ENCODE measurements at regions not wholly inside any gene's neighbourhood (a gene's known extent, or its start where the extent isn't known, plus 50 kb on each side); places are given as distances from the start of the nearest gene placed in this dataset.

DNA sequence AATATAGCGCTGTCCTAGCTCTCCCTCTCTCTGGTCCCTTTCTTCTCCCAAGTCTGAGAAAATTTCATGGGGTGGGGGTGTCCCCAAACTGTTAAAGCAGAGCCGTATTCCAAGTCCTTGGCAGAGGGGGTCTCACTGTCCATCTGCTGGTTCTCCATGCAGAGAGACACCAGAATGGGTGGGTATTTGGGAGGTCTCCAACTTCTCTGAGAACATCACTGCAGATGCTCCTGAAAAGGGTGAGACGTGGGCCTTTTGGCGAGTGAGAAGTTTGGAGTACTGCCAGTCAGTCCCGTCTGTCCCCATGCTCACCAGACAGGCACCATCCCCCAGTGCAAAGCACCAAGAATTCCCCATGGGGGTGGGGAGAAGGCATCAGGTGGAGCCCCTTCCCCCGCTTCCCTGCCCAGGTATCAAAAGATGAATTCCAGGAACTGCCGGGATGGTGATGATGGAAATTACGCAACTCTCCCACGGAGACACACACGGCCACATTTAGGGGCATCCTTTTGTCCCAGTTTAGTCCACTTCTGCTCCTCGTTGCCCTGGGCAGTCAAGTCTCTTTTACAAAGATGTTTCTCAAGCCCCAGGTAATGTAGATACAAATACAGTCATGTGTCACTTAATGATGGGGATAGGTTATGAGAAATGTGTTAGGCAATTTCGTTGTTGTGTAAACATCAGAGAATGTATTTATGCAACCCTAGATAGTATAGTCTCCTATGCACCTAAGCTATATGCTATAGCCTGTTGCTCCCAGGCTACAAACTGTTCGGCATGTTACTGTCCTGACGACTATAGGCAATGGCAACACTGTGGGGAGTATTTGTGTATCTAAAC, 73.4 kb upstream of the SRSF6 start:
- H3K4me2 ChIP-seq: no peak overlapping the region
- no peak overlapping the region for H2AFZ ChIP-seq
- H3K27me3 ChIP-seq (ENCODE audit: insufficient read depth): no peaks in the 10 kb centered on the region
- Mint-ChIP-seq H3K27ac (no peak overlapping the region), H3K36me3 (ENCODE audit: low read depth) (peaks cover 18% of the 10 kb centered on the region), H3K27me3 (ENCODE audit: insufficient read depth, low read depth, poor library complexity) (peaks cover 3% of the 10 kb centered on the region), H3K9me3 (peaks cover 94% of the 10 kb centered on the region), H3K4me1 (no peaks in the 10 kb centered on the region), H3K4me3 (no peak overlapping the region)
- H3K79me2 ChIP-seq (replicated peaks; ENCODE audit: insufficient read depth): no peaks in the 10 kb centered on the region
- no peaks in the 10 kb centered on the region for H3K4me1 ChIP-seq (ENCODE audit: insufficient read depth)
- H3K4me3 ChIP-seq: no peak overlapping the region
- TF ChIP-seq EZH2phosphoT487 (IDR thresholded peaks at IDR 0.05; ENCODE audit: unreplicated experiment): no peak
- TF ChIP-seq POLR2AphosphoS5 (IDR thresholded peaks at IDR 0.05; ENCODE audit: low read depth): no peak
- TF ChIP-seq, protein P1, sequence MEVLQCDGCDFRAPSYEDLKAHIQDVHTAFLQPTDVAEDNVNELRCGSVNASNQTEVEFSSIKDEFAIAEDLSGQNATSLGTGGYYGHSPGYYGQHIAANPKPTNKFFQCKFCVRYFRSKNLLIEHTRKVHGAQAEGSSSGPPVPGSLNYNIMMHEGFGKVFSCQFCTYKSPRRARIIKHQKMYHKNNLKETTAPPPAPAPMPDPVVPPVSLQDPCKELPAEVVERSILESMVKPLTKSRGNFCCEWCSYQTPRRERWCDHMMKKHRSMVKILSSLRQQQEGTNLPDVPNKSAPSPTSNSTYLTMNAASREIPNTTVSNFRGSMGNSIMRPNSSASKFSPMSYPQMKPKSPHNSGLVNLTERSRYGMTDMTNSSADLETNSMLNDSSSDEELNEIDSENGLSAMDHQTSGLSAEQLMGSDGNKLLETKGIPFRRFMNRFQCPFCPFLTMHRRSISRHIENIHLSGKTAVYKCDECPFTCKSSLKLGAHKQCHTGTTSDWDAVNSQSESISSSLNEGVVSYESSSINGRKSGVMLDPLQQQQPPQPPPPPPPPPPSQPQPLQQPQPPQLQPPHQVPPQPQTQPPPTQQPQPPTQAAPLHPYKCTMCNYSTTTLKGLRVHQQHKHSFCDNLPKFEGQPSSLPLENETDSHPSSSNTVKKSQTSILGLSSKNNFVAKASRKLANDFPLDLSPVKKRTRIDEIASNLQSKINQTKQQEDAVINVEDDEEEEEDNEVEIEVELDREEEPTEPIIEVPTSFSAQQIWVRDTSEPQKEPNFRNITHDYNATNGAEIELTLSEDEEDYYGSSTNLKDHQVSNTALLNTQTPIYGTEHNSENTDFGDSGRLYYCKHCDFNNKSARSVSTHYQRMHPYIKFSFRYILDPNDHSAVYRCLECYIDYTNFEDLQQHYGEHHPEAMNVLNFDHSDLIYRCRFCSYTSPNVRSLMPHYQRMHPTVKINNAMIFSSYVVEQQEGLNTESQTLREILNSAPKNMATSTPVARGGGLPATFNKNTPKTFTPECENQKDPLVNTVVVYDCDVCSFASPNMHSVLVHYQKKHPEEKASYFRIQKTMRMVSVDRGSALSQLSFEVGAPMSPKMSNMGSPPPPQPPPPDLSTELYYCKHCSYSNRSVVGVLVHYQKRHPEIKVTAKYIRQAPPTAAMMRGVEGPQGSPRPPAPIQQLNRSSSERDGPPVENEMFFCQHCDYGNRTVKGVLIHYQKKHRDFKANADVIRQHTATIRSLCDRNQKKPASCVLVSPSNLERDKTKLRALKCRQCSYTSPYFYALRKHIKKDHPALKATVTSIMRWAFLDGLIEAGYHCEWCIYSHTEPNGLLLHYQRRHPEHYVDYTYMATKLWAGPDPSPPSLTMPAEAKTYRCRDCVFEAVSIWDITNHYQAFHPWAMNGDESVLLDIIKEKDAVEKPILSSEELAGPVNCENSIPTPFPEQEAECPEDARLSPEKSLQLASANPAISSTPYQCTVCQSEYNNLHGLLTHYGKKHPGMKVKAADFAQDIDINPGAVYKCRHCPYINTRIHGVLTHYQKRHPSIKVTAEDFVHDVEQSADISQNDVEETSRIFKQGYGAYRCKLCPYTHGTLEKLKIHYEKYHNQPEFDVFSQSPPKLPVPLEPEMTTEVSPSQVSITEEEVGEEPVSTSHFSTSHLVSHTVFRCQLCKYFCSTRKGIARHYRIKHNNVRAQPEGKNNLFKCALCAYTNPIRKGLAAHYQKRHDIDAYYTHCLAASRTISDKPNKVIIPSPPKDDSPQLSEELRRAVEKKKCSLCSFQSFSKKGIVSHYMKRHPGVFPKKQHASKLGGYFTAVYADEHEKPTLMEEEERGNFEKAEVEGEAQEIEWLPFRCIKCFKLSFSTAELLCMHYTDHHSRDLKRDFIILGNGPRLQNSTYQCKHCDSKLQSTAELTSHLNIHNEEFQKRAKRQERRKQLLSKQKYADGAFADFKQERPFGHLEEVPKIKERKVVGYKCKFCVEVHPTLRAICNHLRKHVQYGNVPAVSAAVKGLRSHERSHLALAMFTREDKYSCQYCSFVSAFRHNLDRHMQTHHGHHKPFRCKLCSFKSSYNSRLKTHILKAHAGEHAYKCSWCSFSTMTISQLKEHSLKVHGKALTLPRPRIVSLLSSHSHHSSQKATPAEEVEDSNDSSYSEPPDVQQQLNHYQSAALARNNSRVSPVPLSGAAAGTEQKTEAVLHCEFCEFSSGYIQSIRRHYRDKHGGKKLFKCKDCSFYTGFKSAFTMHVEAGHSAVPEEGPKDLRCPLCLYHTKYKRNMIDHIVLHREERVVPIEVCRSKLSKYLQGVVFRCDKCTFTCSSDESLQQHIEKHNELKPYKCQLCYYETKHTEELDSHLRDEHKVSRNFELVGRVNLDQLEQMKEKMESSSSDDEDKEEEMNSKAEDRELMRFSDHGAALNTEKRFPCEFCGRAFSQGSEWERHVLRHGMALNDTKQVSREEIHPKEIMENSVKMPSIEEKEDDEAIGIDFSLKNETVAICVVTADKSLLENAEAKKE (CRISPR knock-in tag; IDR thresholded peaks at IDR 0.05): no peak
- TF ChIP-seq ETS1 (IDR thresholded peaks at IDR 0.05): no peak
- TF ChIP-seq CTCF (conservative IDR thresholded peaks at IDR 0.05; ENCODE audit: low read depth in 2 of 2): no peak
- no peak for TF ChIP-seq JUNB (IDR thresholded peaks at IDR 0.05; ENCODE audit: unreplicated experiment)
- TF ChIP-seq CREB1 (CRISPR knock-in tag; IDR thresholded peaks at IDR 0.05; ENCODE audit: low read depth): no peak
- TF ChIP-seq ZNF331 (CRISPR knock-in tag; IDR thresholded peaks at IDR 0.05; ENCODE audit: low read depth): no peak
- no peak for TF ChIP-seq REST (IDR thresholded peaks at IDR 0.05; ENCODE audit: unreplicated experiment)
- no peak for TF ChIP-seq EZH2 (IDR thresholded peaks at IDR 0.05; ENCODE audit: low read depth, unreplicated experiment)
- no peak for TF ChIP-seq STAT1 (IDR thresholded peaks at IDR 0.05; ENCODE audit: unreplicated experiment)
- TF ChIP-seq ZNF114 (CRISPR knock-in tag; IDR thresholded peaks at IDR 0.05): no peak
- no peak for TF ChIP-seq NANOG (IDR thresholded peaks at IDR 0.05; ENCODE audit: borderline replicate concordance)
- H3K36me3 ChIP-seq (ENCODE audit: insufficient read depth): no peaks in the 10 kb centered on the region; the same call in 1 of the 2 replicates
- H3F3A ChIP-seq (replicated peaks; ENCODE audit: low read depth): no peaks in the 10 kb centered on the region
- ATAC-seq: no peak
- no peaks in the 10 kb centered on the region for H4K20me1 ChIP-seq (replicated peaks; ENCODE audit: insufficient read depth)
- no peaks in the 10 kb centered on the region for H3K9me2 ChIP-seq (ENCODE audit: insufficient read depth)
- no peak overlapping the region for H3K27ac ChIP-seq (ENCODE audit: low read depth)
- DNase-seq (ENCODE audit: low spot score): no peak

All from GM23338 (cell line).